Skin of body (tissue), 1 donor: ENCODE measurements at regions not wholly inside any gene's neighbourhood (a gene's known extent, or its start where the extent isn't known, plus 50 kb on each side); places are given as distances from the start of the nearest gene placed in this dataset.
"Not testable (repeated sequence)": the region's sequence is repeated elsewhere in the genome, so short reads cannot be mapped to it uniquely, and the experiment has no call there.

Experiments
- DNase-seq: peaks from one replicate; lab custom pipeline; 2025; lab: John Stamatoyannopoulos, UW

DNA sequence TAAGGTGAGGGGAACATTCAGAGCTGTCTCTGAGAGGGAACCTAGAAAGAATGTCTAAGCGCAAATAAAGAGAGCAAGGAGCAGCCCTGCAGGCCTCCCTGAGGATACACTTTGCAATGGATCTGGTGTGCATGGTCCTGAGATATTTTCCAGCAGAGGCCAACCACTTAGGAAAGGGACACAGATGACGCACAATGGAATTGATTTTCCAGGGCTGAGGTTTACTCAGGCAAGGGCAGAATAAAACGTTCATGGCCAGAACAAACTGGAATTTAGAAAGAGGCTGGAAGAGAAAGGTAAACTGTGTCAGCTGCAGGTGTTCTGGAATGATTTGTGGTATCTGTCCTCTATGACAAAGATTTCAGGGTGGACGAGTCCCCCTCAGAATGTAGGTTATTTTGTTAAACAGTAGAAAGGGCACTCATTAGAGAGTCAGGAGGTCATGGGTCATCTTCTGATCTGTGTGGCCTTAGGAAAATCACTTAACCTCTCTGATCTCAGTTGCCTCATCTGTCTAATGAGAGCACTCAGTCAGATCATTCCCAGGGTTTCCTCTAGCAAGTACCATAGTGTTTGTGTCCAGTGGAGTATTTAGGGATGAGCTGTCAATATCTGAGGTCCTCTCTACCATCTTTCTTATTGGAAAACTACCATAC lies 61.8 kb upstream of the PGBD5 start:
- DNase-seq, result no peak

DNA sequence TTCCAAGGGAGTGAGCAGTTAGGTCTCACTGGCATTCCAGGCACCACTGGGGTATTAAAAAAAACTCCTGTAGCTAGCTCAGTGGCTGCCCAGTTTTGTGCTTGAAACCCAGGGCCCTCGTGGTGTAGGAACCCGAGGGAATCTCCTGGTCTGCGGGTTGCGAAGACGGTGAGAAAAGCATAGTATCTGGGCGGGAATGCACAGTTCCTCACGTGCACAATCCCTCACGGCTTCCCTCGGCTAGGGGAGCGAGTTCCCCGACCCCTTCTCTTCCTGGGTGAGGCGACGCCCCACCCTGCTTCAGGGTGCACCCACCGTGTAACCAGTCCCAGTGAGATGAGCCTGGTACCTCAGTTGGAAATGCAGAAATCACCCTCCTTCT lies 50.5 kb upstream of the PGBD5 start:
- no peak for DNase-seq

DNA sequence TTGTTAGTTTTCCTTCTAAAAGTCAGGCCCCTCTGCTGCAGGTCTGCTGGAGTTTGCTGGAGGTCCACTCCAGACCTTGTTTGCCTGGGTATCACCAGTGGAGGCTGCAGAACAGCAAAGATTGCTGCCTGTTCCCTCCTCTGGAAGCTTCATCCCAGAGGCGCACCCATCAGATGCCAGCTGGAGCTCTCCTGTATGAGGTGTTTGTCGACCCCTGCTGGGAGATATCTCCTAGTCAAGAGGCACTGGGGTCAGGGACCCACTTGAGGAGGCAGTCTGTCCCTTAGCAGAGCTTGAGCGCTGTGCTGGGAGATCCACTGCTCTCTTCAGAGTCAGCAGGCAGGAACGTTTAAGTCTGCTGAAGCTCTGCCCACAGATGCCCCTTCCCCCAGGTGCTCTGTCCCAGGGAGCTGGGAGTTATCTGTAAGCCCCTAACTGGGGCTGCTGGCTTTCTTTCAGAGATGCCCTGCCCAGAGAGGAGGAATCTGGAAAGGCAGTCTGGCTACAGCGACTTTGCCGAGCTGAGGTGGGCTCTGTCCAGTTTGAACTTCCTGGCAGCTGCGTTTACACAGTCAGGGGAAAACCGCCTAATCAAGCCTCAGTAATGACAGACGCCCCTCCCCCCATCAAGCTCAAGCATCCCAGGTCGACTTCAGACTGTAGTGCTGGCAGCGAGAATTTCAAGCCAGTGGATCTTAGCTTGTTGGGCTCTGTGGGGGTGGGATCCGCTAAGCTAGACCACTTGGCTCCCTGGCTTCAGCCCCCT lies 49.9 kb upstream of the PGBD5 start:
- DNase-seq, result not testable (repeated sequence)
